Activated T-cell treated with anti-CD3 and anti-CD28 coated beads, Interleukin-2, amount 50 U/mL, for 72 hours (primary cell): ENCODE measurements at regions not wholly inside any gene's neighbourhood (a gene's known extent, or its start where the extent isn't known, plus 50 kb on each side); places are given as distances from the start of the nearest gene placed in this dataset.

Experiments used
- ATAC-seq, 2 donors: fragments of 150-1000 bp; cut with Tn5 transposase; replicated peaks in 1 of 2; 2 replicates each; pipeline ENCODE4 v1.10.0; 2021; ENCODE audit warnings: moderate library complexity in 2 of 2, mild to moderate bottlenecking in 1 of 2
- DNase-seq, 2 donors: peaks; one replicate each; pipeline ENCODE4 v3.0.0; 2021 to 2022; ENCODE audit warnings: mixed read lengths in 1 of 2
- H3K27ac Mint-ChIP-seq: one replicate; pipeline ENCODE4 v1.8.0; 2022; ENCODE audit warnings: mild to moderate bottlenecking, moderate library complexity, mixed read lengths
- H3K27me3 Mint-ChIP-seq: one replicate; pipeline ENCODE4 v1.8.0; 2022; ENCODE audit warnings: low read depth, mixed read lengths
- H3K36me3 Mint-ChIP-seq, 2 donors: one replicate each; pipeline ENCODE4 v1.8.0; 2022; ENCODE audit warnings: mixed read lengths in 2 of 2, mild to moderate bottlenecking in 1 of 2; ENCODE audit not compliant: insufficient read depth in 2 of 2
- H3K4me1 Mint-ChIP-seq: one replicate; pipeline ENCODE4 v1.8.0; 2022; ENCODE audit warnings: low read depth, mixed read lengths
- H3K4me3 Mint-ChIP-seq, 2 donors: one replicate each; pipeline ENCODE4 v1.8.0; 2022; ENCODE audit warnings: mild to moderate bottlenecking in 2 of 2, mixed read lengths in 2 of 2, moderate library complexity in 2 of 2
- H3K9me3 Mint-ChIP-seq, 2 donors: one replicate each; pipeline ENCODE4 v1.8.0; 2022; ENCODE audit warnings: mixed read lengths in 2 of 2

GRCh38 chr9:32906213-32906612 lies 95.2 kb downstream of the APTX start:
- no peak for DNase-seq
- no peak overlapping the region for H3K4me3 Mint-ChIP-seq
- no peak overlapping the region for H3K27ac Mint-ChIP-seq
- H3K9me3 Mint-ChIP-seq, result peaks cover 0 to 2% of the 10 kb centered on the region in 2 donors
- peaks cover 5% of the 10 kb centered on the region for H3K4me1 Mint-ChIP-seq
- peaks cover 0 to 2% of the 10 kb centered on the region in 2 donors for H3K36me3 Mint-ChIP-seq
- peaks cover 25% of the 10 kb centered on the region for H3K27me3 Mint-ChIP-seq
- no peak for ATAC-seq

DNA sequence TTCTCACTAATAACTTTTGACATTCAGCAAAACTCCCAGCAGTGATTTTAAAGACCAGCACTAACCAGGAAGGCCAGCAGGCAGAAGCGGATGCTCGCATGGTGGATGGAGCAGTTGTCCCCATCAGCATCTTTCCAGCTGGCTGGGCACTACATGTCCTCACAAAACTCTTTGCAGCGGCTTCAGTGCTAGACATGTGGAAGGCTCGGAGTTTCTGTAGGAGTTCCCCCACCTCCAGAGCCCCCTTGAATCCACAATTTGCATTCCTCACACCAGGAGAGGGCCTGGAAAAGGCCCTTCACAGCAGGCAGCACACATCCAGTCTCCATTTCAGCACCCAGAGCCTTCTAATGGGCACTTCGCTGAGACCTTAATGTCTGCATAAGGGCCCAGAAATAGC lies 85.6 kb downstream of the APTX start:
- Mint-ChIP-seq H3K9me3 (peaks cover 0 to 2% of the 10 kb centered on the region in 2 donors), H3K27me3 (peaks cover 13% of the 10 kb centered on the region), H3K4me3 (no peak overlapping the region), H3K36me3 (no peaks in the 10 kb centered on the region), H3K4me1 (no peaks in the 10 kb centered on the region), H3K27ac (no peak overlapping the region)
- ATAC-seq, result no peak
- no peak for DNase-seq

- H3K4me3 Mint-ChIP-seq, result no peak overlapping the region
- peaks cover 0 to 2% of the 10 kb centered on the region in 2 donors for H3K9me3 Mint-ChIP-seq
- no peaks in the 10 kb centered on the region for H3K4me1 Mint-ChIP-seq
- ATAC-seq (no peak), DNase-seq (no peak)
- H3K27ac Mint-ChIP-seq, result no peak overlapping the region
- no peaks in the 10 kb centered on the region for H3K36me3 Mint-ChIP-seq
- H3K27me3 Mint-ChIP-seq, result peaks cover 9% of the 10 kb centered on the region
Observed at GRCh38 chr9:32918628-32919027, 82.8 kb downstream of the APTX start.
